GM19239 (cell line): ENCODE measurements at regions not wholly inside any gene's neighbourhood (a gene's known extent, or its start where the extent isn't known, plus 50 kb on each side); places are given as distances from the start of the nearest gene placed in this dataset.
"Not testable (repeated sequence)": the region's sequence is repeated elsewhere in the genome, so short reads cannot be mapped to it uniquely, and the experiment has no call there.

ENCODE experiments used
- DNase-seq: peaks from one replicate; pipeline ENCODE4 v3.0.0; 2011; ENCODE audit warnings: low spot score; ENCODE audit not compliant: insufficient read length
- FAIRE-seq: peaks from 2 replicates; lab custom pipeline; 2011; peaks lifted over from hg19 to GRCh38; lab: Jason Lieb, UNC

DNA sequence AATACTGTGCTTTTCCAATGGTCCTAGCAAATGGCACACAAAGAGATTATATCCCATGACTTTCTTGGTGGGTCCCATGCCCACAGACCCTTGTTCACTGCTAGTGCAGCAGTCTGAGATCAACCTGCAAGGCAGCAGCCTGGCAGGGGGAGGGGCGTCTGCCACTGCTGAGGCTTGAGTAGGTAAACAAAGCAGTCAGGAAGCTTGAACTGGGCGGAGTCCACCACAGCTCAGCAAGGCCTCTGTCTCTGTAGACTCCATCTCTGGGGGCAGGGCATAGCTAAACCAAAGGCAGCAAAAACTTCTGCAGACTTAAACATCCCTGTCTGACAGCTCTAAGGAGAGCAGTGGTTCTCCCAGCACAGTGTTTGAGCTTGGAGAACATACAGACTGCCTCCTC is 82.9 kb downstream of the ZNF737 start:
- no peak for FAIRE-seq
- no peak for DNase-seq

DNA sequence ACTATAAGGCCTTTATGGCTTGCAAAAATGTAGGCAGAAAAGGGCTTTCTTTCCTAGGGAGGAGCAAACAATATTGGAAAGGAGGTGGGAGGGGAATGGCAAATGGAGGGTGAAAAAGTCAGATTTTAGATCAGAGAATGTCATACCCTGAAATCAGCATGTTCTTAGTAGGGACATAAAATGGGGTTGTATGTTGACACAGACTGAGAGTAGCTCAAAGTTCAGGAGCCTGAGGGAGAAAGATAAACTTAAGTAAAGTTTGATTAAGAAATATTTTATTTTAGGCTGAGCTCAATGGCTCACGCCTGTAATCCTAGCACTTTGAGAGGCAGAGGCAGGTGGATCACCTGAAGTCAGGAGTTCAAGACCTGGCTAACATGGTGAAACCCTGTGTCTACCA is 83.8 kb downstream of the ZNF737 start:
- DNase-seq (no peak), FAIRE-seq (no peak)

DNA sequence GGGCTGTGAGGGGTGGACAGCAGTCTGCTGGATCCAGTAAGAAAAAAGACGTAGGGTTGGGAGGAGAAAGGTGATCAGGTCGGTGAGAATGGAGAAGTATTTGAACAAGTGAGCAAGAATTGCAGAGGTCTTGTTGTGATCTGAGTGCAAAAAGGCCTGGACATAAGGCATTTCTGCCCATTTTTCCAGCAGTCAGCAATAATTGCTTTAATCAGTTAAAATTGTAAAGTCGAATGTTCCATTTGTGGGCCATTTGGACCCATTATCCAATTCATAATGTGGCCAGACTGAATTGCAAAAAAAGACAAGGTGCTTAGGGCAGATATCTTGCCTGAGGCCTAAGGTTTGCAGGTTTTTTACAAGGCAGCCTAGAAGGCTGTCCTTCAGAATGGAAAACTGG is 86.1 kb downstream of the ZNF737 start:
- no peak for FAIRE-seq
- DNase-seq, result no peak

DNA sequence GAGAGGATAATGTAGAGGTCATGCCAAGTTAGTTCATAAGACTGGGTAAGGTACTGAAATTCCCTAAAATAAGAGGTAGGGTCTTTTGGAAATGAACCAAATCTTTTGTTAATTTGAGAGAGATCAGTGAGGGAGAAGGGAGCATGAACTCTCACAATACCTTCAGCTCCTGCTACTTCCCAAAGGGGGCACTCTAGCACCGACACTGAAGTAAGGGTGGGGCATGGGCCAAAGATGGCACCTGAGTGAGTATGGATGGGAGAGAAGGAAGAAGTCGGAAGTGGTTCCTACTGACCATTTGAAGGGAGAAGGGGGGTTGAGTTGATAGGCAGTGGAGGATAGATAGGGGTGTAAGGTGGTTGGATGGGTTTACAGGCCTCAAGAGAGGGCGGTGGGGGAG is 86.6 kb downstream of the ZNF737 start:
- no peak for DNase-seq
- FAIRE-seq, result no peak

DNA sequence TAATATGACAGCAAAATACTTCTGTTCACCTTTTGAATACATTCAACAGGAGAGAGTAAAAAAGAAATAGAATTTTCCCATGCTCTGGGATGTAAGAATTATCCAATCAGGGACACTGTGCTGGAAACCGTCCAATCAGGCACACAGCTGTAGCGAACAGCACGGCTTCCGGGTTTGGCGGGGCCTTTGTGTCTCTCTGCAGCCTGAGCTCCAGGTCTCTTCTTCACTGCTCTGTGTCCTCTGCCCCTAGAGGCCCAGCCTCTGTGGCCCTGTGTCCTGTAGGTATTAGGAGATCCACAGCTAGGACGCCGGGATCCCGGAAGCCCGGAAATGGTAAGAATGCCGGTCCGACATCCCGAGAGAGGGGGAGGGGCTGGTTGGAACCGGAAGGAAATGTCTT is 92.7 kb downstream of the ZNF737 start:
- FAIRE-seq, result no peak

DNA sequence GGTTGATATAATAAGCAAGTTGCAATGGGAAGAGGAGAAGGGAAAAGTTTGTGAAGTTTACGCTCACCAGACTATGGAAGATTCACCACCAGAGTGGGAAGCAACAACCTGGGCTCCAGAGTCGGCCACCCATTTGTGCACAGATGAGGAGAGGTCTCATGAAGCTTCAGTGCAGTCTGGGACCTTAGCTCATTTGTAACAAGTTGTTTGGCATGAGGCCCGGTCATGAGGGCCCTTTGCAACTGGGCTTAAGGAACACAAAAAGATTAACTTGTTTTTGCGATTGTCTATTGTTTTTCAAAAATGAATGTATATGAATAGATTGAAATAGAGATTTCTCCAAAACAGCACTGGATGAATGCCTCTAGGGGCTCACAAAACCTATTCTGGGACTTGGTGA is 94.2 kb downstream of the ZNF737 start:
- DNase-seq, result no peak
- FAIRE-seq, result no peak

More for the DNA sequence above, 92.7 kb downstream of the ZNF737 start:
- no peak for DNase-seq

DNA sequence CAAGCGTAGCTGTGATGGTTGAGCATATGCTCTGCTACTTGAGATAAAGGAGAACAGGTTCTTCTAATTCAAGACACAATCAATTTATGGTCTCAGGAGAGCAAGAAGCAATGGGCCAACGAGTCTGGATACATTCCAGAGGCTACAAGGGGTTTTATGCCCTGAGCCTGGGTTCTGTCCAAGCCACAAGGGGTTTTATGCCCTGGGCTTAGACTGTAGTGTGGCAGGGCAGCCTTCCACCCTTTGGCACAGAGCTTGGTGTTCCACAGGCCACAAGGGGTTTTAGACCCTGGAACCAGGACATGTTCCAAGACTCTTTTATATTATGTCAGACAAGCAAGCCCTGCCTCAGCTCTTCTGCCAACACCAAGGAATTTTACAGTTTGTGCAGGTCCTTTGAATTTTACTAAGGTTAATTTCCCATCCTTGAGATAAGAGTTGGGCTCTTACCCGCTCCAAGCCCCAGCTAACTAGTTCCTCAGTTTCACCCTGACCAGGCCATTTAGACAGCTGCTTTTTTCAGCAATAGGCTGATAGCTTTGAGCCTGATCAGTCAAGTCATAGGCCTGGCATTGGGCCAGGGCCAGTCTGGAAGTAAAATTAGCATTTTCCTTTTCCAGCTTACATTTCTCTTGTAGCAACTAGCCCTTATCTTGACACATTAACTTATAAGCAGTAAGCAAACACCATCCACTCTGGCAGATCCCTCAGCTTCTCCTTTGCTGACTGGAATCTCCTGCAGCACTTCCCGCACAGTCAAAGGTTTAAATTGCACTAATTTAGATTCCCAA is 95.0 kb downstream of the ZNF737 start:
- no peak for FAIRE-seq
- DNase-seq, result no peak

DNA sequence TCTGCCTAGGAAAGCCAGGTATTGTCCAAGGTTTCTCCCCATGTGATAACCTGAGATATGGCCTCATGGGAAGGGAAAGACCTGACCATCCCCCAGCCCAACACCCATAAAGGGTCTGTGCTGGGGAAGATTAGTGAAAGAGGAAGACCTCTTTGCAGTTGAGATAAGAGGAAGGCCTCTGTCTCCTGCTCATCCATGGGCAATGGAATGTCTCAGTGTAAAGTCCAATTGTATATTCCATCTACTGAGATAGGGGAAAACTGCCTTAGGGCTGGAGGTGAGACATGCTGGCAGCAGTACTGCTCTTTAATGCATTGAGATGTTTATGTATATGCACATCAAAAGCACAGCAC is 99.0 kb downstream of the ZNF737 start:
- not testable (repeated sequence) for DNase-seq, FAIRE-seq

DNA sequence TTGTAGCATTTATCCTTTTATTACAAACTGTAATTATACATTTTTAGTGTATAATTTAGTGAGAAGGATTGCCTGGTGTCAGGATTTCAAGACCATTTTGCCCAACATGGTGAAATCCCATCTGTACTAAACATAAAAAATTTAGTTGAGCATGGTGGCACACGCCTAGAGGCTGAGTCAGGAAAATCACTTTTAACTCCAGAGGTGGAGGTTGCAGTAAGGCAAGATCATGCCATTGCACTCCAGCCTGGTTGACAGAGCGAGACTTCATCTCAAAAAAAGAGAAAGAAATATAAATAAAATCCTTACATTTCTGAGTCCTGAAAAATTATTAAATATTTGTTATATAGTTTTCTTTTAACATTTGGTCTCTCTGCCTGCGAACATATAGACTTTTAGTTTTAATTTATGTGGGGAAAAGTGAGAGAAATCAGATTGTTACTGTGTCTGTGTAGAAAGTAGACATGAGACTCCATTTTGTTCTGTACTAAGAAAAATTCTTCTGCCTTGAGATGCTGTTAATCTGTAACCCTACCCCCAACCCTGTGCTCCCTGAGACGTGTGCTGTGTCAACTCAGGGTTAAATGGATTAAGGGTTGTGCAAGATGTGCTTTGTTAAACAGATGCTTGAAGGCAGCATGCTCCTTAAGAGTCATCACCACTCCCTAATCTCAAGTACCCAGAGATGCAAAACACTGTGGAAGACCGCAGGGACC is 99.5 kb downstream of the ZNF737 start:
- not testable (repeated sequence) for FAIRE-seq, DNase-seq

DNA sequence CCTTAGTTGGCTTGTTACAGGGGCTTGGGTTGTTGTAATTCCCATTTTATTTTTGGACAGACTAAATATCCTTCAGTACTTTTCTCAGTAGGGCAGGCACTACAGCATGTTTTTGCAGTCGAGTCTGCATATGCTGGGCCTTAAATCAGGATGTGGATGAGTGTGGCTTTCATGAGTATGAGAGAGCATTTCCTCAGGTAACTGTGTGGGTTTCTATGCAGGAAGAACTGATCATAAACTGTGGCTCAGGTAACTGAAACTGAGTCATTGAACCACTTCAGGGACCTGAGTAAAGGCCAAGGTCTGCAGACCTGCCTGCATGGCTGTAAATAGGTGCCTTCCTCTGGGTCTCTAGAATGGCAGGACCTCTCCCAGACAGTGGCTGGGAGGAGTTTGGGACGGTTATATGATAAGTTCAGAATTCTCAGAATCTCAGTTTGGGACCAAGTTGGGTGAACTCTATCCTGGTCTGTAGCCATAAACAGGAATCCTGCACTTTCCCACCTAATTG is 112.1 kb downstream of the ZNF737 start:
- DNase-seq (no peak), FAIRE-seq (no peak)

DNA sequence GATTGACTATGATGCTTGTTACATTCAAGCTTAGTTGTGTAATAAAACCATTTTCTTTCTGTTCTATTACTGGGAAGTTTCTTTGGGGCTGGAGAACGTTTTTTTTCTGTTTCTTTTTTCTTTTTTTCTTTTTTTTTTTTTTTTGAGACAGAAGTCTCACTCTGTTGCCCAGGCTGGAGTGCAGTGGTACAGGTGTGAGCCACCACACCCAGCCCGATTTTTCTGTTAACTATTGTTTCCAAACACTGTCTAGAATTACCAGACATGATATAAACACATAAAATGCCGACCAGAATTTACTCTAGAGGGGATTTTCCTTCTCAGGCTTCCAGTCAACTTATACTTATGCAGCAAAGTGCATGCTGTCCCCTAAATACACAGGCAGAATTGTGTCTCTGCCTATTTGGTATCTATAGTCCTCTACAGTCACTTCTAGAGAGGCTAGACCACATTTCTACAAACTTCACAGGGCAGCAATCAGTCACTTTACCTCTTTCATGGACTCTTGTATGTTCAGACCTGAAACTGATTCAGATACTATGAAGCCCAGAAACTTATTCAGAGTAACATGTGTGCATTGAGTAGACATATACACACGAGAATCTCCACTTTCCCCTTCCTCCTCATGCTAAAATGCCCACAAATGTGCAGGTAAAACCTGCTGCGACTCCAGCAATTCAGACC is 121.2 kb downstream of the ZNF737 start:
- DNase-seq, result no peak
- FAIRE-seq, result no peak

DNA sequence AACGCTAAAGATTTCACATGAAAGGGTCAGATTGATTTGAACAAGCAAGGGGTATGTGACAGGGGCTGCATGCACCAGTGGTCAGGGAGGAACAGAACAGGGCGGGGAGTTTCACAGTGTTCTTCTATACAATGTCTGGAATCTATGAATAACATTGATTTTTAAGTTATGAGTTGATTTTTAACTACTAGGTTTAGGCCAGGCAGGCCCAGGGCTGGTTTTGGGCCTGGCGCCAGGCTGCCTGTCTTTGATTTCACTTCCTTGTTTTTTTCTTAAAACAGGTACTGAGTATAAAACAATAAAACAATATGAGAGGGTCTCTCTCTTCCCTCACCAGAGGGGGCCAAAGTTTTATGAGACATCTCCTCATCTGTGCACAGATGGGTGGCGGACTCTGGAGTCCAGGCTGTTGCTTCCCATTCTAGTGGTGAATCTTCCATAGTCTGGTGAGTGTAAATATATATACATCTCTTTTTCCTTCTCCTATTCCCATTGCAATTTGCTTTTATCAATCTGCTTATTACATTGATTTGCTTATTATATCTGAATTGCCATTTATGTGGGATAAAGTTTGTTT is 133.2 kb downstream of the ZNF737 start:
- FAIRE-seq, DNase-seq: not testable (repeated sequence)

DNA sequence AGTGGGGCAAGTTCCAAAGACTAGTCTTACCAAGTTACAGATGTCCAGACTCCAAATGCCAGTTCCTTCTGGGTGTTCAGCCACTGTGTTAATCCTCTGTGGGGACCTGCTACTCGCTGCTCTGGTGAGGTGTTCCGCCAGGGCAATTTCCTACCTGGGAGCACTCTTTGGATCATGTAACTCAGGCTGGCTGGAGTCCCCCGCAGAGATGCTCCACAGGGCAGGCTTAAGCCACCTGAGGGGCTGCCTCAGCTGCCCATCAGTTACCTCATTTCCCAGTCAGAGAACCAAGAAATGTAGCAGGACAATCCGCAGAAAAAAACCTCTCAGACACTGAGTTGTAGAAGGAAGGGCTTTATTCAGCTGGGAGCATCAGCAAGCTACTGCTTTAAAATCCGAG is 133.8 kb downstream of the ZNF737 start:
- FAIRE-seq (no peak), DNase-seq (no peak)

DNA sequence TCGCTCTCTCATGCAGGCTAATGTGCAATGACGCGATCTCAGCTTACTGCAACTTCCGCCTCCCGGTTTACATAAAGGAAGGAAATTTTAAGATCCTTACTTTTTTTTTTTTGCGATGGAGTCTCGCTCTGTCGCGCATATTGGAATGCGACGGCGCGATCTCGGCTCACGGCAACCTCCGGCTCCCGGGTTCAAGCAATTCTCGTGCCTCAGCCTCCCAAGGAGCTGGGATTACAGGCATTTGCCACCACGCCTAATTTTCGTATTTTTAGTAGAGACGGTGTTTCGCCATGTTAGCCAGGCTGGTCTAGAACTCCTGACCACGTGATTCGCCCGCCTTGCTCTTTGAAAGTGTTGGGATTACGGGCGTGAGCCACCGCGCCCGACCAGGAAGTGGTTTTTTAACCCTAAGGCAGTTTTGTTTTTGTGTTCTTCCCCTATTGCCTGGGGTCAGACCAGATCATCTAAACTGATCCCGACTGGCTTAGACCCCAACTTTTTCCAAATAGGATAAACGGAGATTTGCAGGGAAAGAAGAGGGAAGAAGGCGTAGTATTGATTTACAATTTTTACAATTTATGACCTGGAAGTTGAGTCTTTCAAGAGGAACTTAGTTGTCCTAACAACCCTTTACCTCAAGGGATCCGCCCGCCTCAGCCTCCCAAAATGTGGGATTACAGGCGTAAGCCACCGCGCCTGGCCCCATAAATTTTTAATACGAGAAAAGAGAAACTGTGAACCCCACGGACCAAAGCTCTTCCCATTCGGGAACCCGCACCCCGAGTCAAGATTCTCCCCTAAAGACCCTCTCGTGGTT is 142.0 kb downstream of the ZNF737 start:
- FAIRE-seq (peak; percentile 57), DNase-seq (no peak)

DNA sequence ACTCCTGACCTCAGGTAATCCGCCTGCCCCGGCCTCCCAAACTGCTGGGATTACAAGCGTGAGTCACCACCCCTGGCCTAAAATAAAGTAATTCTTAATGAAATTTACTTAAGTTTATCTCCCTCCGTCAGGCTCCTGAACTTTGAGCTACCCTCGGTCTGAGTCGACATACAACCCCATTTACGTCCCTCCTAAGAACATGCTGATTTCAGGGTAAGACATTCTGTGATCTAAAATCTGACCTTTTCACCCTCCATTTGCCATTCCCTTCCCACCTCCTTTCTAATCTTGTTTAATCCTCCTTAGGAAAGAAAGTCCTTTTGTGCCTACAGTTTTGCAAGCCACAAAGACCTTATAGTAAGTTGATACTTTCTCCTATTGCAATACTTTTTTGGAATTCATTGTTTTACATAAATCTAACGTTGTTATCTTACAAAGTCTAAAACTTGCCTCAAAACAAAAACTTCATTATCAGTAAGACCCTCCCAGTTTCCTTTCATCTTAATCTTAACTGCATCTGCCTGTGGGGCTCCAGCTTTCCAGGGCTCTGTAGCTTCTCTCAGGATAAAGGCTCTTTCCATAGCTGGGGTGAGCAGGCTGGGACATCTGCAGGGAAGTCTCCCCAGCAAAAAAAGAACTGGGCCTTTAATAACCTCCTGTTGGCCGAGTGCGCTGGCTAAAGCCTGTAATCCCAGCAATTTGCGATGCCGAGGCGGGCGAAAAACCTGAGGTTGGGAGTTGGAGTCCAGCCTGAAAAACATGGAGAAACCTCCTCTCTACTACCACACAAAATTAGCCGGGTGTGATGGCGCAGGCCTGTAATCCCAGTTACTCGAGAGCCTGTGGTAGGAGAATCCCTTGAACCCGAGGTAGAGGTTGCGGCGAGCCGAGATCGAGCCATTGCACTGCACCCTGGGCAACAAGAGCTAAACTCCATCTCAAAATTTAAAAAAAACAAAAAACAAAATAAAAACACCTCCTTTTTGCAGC is 143.1 kb downstream of the ZNF737 start:
- no peak for DNase-seq

DNA sequence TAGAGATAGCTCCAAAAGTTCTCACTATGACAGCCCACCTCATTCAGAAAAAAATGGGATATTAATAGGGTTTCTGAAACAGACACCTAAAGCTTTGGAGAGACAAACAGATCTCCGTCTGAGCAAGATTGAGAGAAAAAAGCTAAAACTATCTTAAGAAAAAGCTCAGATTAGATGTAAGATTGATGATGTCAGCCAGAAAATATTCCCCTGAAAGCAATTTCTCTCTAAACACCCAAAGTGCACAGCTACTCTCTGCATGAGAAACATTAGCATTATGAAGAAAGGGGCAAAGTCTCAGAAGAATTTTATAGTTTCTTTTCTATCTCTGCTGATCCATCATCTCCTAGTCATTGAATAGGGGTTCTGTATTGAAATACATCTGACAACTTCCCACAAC is 148.9 kb downstream of the ZNF737 start:
- FAIRE-seq (no peak), DNase-seq (no peak)

More for the DNA sequence above, 143.1 kb downstream of the ZNF737 start:
- no peak for FAIRE-seq

DNA sequence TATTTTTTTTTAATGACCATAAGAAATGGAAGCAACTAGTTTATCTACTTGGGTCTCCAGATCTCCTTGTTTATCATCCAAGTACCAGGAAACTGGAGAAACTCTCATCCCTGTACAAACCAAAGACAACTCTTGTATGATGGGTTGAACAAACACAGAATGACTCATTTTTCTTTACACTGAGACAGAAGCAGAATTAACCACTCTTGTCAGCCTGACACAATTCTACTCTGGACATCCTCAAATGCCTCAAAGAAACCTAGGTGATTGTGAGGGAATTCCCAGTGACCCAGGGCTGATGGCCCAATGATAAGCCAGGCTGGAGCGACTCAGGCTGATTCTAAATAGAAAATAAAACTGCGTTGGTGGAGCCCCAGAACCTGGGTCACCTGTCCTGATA is 151.5 kb downstream of the ZNF737 start:
- no peak for FAIRE-seq
- DNase-seq, result no peak

DNA sequence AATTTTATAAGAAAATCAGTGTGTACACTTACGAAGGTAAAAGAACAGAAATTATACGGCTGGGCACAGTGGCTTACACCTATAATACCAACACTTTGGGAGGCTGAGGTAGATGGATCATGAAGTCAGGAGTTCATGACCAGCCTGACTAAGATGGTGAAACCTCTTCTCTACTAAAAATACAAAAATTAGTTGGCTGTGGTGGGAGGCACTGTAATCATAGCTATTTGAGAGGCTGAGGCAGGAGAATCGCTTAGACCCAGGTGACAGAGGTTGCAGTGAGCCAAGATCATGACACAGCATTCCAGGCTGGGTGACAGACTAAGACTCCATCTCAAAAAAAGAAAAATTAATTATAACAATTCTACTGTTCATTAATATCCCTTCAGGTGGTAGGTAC is 151.9 kb downstream of the ZNF737 start:
- FAIRE-seq (no peak), DNase-seq (no peak)

DNA sequence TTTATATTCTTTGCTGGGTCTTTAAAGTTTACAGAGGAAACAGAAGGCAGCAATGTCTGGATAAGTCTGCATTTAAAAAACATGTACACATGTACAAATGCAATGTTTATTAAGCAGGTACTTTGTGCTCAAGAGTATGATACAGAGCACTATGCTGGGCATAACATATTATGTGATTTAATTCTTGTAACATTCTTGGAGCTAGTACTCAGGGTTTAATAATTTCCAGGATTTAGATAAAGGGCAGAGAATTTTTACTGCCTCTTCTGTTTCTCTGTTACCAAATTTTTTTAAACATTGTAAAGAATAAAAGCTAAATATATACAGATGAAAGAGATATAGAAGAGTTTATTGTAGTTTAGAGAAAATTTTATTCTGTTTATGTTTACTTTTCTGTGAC is 152.7 kb downstream of the ZNF737 start:
- DNase-seq (no peak), FAIRE-seq (no peak)
